ENCODE measurements at regions not wholly inside any gene's neighbourhood (a gene's known extent, or its start where the extent isn't known, plus 50 kb on each side); places are given as distances from the start of the nearest gene placed in this dataset.

- H3K27me3 ChIP-seq (ENCODE audit: control insufficient read depth in 1 of 2, insufficient read depth in 2 of 2, low read length in 2 of 2), result no peaks in the 10 kb centered on the region
- H3K4me1 ChIP-seq (ENCODE audit: control insufficient read depth in 1 of 2, insufficient read depth in 2 of 2, low read length in 2 of 2), result no peaks in the 10 kb centered on the region
- no peaks in the 10 kb centered on the region for H3K36me3 ChIP-seq (ENCODE audit: control insufficient read depth in 1 of 2, insufficient read depth in 2 of 2, low read length in 2 of 2)
- H3K9ac ChIP-seq (ENCODE audit: low read depth in 1 of 2, low read length in 2 of 2), result no peak overlapping the region
- H3K9me3 ChIP-seq (ENCODE audit: control insufficient read depth in 1 of 2, low read length in 2 of 2), result no peaks in the 10 kb centered on the region
- H3K27ac ChIP-seq (ENCODE audit: low read depth, low read length), result no peak overlapping the region
- no peak overlapping the region for H3K4me3 ChIP-seq (ENCODE audit: low read depth in 1 of 2, low read length in 2 of 2)
These were observed 316.9 kb upstream of the TSHZ3 start for GRCh38 chr19:31666126-31666525.

DNA sequence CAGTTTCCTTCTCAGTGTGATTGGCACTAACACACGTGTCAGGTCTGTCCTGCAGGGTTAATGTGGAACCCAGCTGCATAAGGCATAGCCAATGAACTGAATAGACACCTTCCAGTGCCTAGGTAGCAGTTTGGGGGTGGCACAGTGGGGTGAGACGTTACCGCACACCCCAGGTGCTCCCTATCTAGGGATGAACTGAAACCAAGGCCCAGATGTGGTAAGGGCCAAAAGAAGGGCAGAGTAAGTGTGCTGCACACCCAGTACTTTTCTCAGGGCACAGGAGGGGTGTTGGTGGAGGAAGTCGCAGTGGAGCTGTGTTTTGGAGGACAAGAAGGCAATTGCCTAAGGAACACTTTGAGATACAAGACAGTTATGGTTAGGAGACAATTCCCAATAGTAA, 317.9 kb upstream of the TSHZ3 start:
- H3K4me1 ChIP-seq (ENCODE audit: control insufficient read depth in 1 of 2, insufficient read depth in 2 of 2, low read length in 2 of 2), result no peaks in the 10 kb centered on the region
- H3K27ac ChIP-seq (ENCODE audit: low read depth, low read length), result no peak overlapping the region
- H3K27me3 ChIP-seq (ENCODE audit: control insufficient read depth in 1 of 2, insufficient read depth in 2 of 2, low read length in 2 of 2), result no peaks in the 10 kb centered on the region
- H3K4me3 ChIP-seq (ENCODE audit: low read depth in 1 of 2, low read length in 2 of 2), result no peak overlapping the region
- no peaks in the 10 kb centered on the region for H3K36me3 ChIP-seq (ENCODE audit: control insufficient read depth in 1 of 2, insufficient read depth in 2 of 2, low read length in 2 of 2)
- H3K9me3 ChIP-seq (ENCODE audit: control insufficient read depth in 1 of 2, low read length in 2 of 2), result no peaks in the 10 kb centered on the region
- H3K9ac ChIP-seq (ENCODE audit: low read depth in 1 of 2, low read length in 2 of 2), result no peak overlapping the region

DNA sequence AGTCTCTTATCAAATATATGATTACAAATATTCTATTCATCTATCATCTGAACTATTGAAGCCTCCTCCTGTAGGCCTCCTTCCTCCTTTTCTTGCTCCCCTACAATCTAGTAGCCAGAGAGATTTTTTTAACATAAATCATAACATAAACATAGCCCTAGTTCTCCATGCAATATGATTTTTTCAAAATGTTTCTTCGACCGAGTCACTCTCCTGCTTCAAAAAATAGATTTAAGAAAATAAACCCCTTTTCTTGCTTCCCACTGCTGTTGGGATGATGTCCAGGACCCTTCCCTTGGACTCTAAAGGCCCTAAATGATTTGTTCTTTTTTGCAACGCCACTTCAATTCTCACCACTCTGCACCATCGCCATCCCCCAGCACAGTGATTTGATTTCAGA, 319.7 kb upstream of the TSHZ3 start:
- H3K4me1 ChIP-seq (ENCODE audit: control insufficient read depth in 1 of 2, insufficient read depth in 2 of 2, low read length in 2 of 2), result no peaks in the 10 kb centered on the region
- no peak overlapping the region for H3K4me3 ChIP-seq (ENCODE audit: low read depth in 1 of 2, low read length in 2 of 2)
- H3K27me3 ChIP-seq (ENCODE audit: control insufficient read depth in 1 of 2, insufficient read depth in 2 of 2, low read length in 2 of 2), result no peaks in the 10 kb centered on the region
- no peaks in the 10 kb centered on the region for H3K9me3 ChIP-seq (ENCODE audit: control insufficient read depth in 1 of 2, low read length in 2 of 2)
- no peaks in the 10 kb centered on the region for H3K36me3 ChIP-seq (ENCODE audit: control insufficient read depth in 1 of 2, insufficient read depth in 2 of 2, low read length in 2 of 2)
- no peak overlapping the region for H3K27ac ChIP-seq (ENCODE audit: low read depth, low read length)
- H3K9ac ChIP-seq (ENCODE audit: low read depth in 1 of 2, low read length in 2 of 2), result no peak overlapping the region

DNA sequence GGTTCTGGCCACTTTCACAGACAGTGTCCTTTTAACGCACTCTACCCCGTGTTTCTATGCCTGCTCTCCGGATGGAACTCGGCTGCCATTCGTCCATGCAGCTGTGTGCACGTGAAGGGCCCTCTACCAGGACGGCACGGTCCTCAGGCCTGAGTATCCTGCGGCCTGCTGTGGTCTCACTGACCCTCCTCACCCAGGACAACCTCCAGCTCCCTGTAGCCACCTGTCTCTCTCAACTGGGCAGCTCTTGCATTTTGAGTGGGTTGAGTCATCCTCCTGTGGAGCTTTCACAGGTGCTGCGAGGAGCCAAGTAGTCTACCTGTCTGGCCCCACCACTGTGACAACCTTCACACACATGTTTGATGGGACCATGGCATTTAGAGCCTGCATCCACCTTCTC, 321.7 kb upstream of the TSHZ3 start:
- no peak overlapping the region for H3K27ac ChIP-seq (ENCODE audit: low read depth, low read length)
- no peak overlapping the region for H3K9ac ChIP-seq (ENCODE audit: low read depth in 1 of 2, low read length in 2 of 2)
- no peaks in the 10 kb centered on the region for H3K4me1 ChIP-seq (ENCODE audit: control insufficient read depth in 1 of 2, insufficient read depth in 2 of 2, low read length in 2 of 2)
- no peaks in the 10 kb centered on the region for H3K36me3 ChIP-seq (ENCODE audit: control insufficient read depth in 1 of 2, insufficient read depth in 2 of 2, low read length in 2 of 2)
- H3K9me3 ChIP-seq (ENCODE audit: control insufficient read depth in 1 of 2, low read length in 2 of 2), result no peaks in the 10 kb centered on the region
- no peak overlapping the region for H3K4me3 ChIP-seq (ENCODE audit: low read depth in 1 of 2, low read length in 2 of 2)
- H3K27me3 ChIP-seq (ENCODE audit: control insufficient read depth in 1 of 2, insufficient read depth in 2 of 2, low read length in 2 of 2), result no peaks in the 10 kb centered on the region

GRCh38 chr19:31671411-31672035, 322.3 kb upstream of the TSHZ3 start:
- Histone ChIP-seq H3K4me1 (ENCODE audit: control insufficient read depth in 1 of 2, insufficient read depth in 2 of 2, low read length in 2 of 2) (no peaks in the 10 kb centered on the region), H3K4me3 (ENCODE audit: low read depth in 1 of 2, low read length in 2 of 2) (no peak overlapping the region), H3K9me3 (ENCODE audit: control insufficient read depth in 1 of 2, low read length in 2 of 2) (no peaks in the 10 kb centered on the region), H3K27me3 (ENCODE audit: control insufficient read depth in 1 of 2, insufficient read depth in 2 of 2, low read length in 2 of 2) (no peaks in the 10 kb centered on the region), H3K36me3 (ENCODE audit: control insufficient read depth in 1 of 2, insufficient read depth in 2 of 2, low read length in 2 of 2) (no peaks in the 10 kb centered on the region), H3K27ac (ENCODE audit: low read depth, low read length) (no peak overlapping the region), H3K9ac (ENCODE audit: low read depth in 1 of 2, low read length in 2 of 2) (no peak overlapping the region)

- Histone ChIP-seq H3K4me3 (ENCODE audit: low read depth in 1 of 2, low read length in 2 of 2) (no peak overlapping the region), H3K4me1 (ENCODE audit: control insufficient read depth in 1 of 2, insufficient read depth in 2 of 2, low read length in 2 of 2) (no peaks in the 10 kb centered on the region), H3K9me3 (ENCODE audit: control insufficient read depth in 1 of 2, low read length in 2 of 2) (no peaks in the 10 kb centered on the region), H3K36me3 (ENCODE audit: control insufficient read depth in 1 of 2, insufficient read depth in 2 of 2, low read length in 2 of 2) (no peaks in the 10 kb centered on the region), H3K27ac (ENCODE audit: low read depth, low read length) (no peak overlapping the region), H3K27me3 (ENCODE audit: control insufficient read depth in 1 of 2, insufficient read depth in 2 of 2, low read length in 2 of 2) (no peaks in the 10 kb centered on the region), H3K9ac (ENCODE audit: low read depth in 1 of 2, low read length in 2 of 2) (no peak overlapping the region)
These were observed 325.4 kb upstream of the TSHZ3 start for GRCh38 chr19:31674503-31675192.

DNA sequence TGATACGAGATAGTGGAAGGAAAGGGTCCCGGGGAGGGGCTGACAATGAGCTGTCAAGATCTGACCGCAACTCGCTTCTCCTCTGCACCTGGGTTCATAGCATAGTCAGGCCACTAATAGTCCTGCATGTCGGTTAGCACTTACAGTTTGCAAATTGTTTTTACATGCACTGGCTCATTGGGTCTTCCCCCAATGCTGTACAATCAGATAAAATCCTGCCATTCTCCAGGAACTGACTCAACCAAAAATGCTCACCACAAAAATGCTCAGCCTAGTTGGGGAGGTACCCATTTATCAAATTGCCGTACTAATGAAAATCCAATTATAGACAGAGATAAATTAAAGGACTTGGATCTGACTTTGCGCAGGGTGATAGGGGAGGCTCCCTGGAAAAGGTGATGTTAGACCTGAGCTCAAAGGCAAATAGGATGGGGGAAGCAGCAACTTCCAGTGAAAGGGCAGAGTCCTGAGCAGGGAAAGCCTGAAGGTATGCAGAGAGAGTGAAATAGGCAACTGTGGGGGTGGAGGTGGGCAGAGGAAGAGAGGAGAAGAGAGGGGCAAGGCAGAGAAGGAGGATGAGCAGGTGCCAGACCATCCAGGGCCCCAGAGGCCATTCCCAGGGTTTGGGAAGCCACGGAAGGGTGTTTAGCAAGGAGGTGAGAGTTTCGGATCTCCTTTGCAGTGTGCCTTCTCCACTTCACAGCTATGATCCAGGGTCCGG, 326.1 kb upstream of the TSHZ3 start:
- Histone ChIP-seq H3K27me3 (ENCODE audit: control insufficient read depth in 1 of 2, insufficient read depth in 2 of 2, low read length in 2 of 2) (no peaks in the 10 kb centered on the region), H3K4me1 (ENCODE audit: control insufficient read depth in 1 of 2, insufficient read depth in 2 of 2, low read length in 2 of 2) (no peaks in the 10 kb centered on the region), H3K4me3 (ENCODE audit: low read depth in 1 of 2, low read length in 2 of 2) (no peak overlapping the region), H3K9ac (ENCODE audit: low read depth in 1 of 2, low read length in 2 of 2) (no peak overlapping the region), H3K36me3 (ENCODE audit: control insufficient read depth in 1 of 2, insufficient read depth in 2 of 2, low read length in 2 of 2) (no peaks in the 10 kb centered on the region), H3K27ac (ENCODE audit: low read depth, low read length) (no peak overlapping the region), H3K9me3 (ENCODE audit: control insufficient read depth in 1 of 2, low read length in 2 of 2) (no peaks in the 10 kb centered on the region)

DNA sequence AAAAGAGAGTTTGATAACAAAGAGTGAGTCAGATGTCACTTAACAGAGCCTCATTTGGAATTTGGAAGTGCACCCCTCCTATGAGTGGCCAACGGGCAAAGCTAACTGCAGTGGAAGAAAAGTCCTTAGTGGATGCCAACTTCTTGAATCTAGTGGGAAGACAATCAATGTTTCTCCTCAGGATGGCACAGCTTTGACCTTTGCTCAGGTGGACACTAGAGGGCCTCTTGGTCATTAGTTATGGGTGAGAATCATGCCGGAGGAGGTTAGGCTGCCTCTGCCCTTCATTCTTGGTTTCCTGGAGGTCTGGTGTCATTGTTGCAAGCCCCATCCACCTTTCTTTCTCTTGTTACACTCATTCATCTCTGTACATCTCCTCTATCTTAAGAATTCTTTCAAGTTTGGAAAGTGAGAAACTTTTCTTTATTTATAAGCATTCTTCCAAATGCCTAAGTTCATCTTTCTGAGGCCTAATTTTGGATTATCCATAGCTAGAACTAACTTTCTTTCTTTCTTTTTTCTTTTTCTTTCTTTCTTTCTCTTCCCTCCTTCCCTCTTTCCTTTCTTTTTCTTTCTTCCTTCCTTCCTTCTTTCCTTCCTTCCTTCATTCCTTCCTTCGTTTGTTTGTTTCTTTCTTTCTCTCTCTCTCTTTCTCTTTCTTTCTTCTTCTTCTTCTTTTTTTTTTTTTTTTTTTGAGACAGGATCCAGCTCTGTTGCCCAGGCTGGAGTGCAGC, 327.2 kb upstream of the TSHZ3 start:
- Histone ChIP-seq H3K9me3 (ENCODE audit: control insufficient read depth in 1 of 2, low read length in 2 of 2) (no peaks in the 10 kb centered on the region), H3K36me3 (ENCODE audit: control insufficient read depth in 1 of 2, insufficient read depth in 2 of 2, low read length in 2 of 2) (no peaks in the 10 kb centered on the region), H3K27ac (ENCODE audit: low read depth, low read length) (no peak overlapping the region), H3K9ac (ENCODE audit: low read depth in 1 of 2, low read length in 2 of 2) (no peak overlapping the region), H3K4me3 (ENCODE audit: low read depth in 1 of 2, low read length in 2 of 2) (no peak overlapping the region), H3K27me3 (ENCODE audit: control insufficient read depth in 1 of 2, insufficient read depth in 2 of 2, low read length in 2 of 2) (no peaks in the 10 kb centered on the region), H3K4me1 (ENCODE audit: control insufficient read depth in 1 of 2, insufficient read depth in 2 of 2, low read length in 2 of 2) (no peaks in the 10 kb centered on the region)

DNA sequence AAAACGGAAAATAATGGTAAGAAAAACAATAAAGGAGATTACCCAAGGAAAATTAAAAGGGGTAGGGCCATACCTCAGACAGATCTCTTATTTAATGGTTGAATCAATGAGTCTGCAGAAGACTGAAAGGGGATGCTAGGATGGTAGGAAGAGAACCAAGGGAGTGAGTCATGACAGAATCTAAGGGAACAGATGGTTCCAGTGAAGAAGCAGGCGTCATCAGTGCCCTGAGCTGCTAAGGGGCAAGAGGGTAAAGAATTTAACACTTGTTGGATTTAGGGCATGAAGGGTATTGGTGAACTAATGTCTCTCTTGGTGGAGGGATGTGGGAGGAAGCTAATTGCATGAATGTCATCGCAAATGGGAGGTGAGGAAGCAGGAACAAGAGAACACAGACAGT, 329.2 kb upstream of the TSHZ3 start:
- Histone ChIP-seq H3K27me3 (ENCODE audit: control insufficient read depth in 1 of 2, insufficient read depth in 2 of 2, low read length in 2 of 2) (no peaks in the 10 kb centered on the region), H3K36me3 (ENCODE audit: control insufficient read depth in 1 of 2, insufficient read depth in 2 of 2, low read length in 2 of 2) (no peaks in the 10 kb centered on the region), H3K9me3 (ENCODE audit: control insufficient read depth in 1 of 2, low read length in 2 of 2) (no peaks in the 10 kb centered on the region), H3K27ac (ENCODE audit: low read depth, low read length) (no peak overlapping the region), H3K9ac (ENCODE audit: low read depth in 1 of 2, low read length in 2 of 2) (no peak overlapping the region), H3K4me1 (ENCODE audit: control insufficient read depth in 1 of 2, insufficient read depth in 2 of 2, low read length in 2 of 2) (no peaks in the 10 kb centered on the region), H3K4me3 (ENCODE audit: low read depth in 1 of 2, low read length in 2 of 2) (no peak overlapping the region)

DNA sequence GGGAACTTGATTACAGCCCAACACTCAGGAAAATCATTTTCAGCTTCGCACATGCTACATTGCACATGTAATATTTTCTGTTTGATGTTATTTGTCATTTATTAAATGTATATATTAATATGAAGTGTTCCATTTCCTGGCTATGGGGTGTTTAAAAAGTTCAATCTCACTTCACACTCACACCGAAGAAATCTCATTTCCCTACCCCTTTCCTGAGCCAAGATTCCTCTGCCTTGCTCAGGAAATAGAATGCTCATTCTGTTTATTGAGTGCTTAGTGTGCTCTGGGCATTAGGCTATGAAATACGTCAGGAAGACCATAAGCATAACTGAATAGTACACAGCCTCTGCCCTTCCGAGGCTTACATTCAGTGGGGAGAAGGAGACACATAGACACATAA, 331.9 kb upstream of the TSHZ3 start:
- Histone ChIP-seq H3K9me3 (ENCODE audit: control insufficient read depth in 1 of 2, low read length in 2 of 2) (no peaks in the 10 kb centered on the region), H3K4me3 (ENCODE audit: low read depth in 1 of 2, low read length in 2 of 2) (no peak overlapping the region), H3K36me3 (ENCODE audit: control insufficient read depth in 1 of 2, insufficient read depth in 2 of 2, low read length in 2 of 2) (no peaks in the 10 kb centered on the region), H3K9ac (ENCODE audit: low read depth in 1 of 2, low read length in 2 of 2) (no peak overlapping the region), H3K27me3 (ENCODE audit: control insufficient read depth in 1 of 2, insufficient read depth in 2 of 2, low read length in 2 of 2) (no peaks in the 10 kb centered on the region), H3K4me1 (ENCODE audit: control insufficient read depth in 1 of 2, insufficient read depth in 2 of 2, low read length in 2 of 2) (no peaks in the 10 kb centered on the region), H3K27ac (ENCODE audit: low read depth, low read length) (no peak overlapping the region)

Data from duodenal mucosa (tissue), 2 donors.